ENCODE measurements at regions not wholly inside any gene's neighbourhood (a gene's known extent, or its start where the extent isn't known, plus 50 kb on each side); places are given as distances from the start of the nearest gene placed in this dataset.

DNA sequence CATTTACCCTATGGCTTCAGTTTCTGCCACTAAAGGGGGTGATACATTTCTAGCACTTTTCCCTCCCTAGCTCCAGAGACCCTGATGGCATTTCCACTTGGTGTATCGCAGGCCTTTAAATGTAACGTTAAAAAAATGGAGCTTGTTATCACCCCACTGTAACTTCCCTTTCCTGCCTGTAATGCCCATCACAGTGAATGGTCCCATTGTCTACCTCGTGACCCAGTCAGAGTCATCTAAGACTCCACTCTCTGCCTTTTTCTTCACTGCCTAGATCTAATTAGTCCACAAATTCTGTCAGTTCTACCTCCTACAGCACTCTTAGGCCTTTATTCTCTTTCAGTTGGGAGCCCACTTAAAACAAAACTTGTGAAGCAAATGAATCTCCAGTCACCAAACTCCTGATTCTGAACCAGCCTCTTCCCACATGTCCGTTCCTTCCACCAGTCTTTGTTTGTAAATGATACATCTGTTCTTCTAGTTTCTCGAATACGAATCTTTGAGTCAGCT is 64.8 kb downstream of the NHLRC3 start:
- TF ChIP-seq, protein P1, sequence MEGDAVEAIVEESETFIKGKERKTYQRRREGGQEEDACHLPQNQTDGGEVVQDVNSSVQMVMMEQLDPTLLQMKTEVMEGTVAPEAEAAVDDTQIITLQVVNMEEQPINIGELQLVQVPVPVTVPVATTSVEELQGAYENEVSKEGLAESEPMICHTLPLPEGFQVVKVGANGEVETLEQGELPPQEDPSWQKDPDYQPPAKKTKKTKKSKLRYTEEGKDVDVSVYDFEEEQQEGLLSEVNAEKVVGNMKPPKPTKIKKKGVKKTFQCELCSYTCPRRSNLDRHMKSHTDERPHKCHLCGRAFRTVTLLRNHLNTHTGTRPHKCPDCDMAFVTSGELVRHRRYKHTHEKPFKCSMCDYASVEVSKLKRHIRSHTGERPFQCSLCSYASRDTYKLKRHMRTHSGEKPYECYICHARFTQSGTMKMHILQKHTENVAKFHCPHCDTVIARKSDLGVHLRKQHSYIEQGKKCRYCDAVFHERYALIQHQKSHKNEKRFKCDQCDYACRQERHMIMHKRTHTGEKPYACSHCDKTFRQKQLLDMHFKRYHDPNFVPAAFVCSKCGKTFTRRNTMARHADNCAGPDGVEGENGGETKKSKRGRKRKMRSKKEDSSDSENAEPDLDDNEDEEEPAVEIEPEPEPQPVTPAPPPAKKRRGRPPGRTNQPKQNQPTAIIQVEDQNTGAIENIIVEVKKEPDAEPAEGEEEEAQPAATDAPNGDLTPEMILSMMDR (IDR thresholded peaks at IDR 0.05), result no peak
- no peak for TF ChIP-seq POLR2A (IDR thresholded peaks at IDR 0.05)
- TF ChIP-seq EP300 (IDR thresholded peaks at IDR 0.05), result no peak
